COR-L47 (cell line): ENCODE measurements at regions not wholly inside any gene's neighbourhood (a gene's known extent, or its start where the extent isn't known, plus 50 kb on each side); places are given as distances from the start of the nearest gene placed in this dataset.
A peak's percentile ranks its signal among the peaks of the same experiment; 100 is the strongest.
"Not testable (repeated sequence)": the region's sequence is repeated elsewhere in the genome, so short reads cannot be mapped to it uniquely, and the experiment has no call there.

Experiments
- DNase-seq: peaks from one replicate; lab custom pipeline; 2025; lab: John Stamatoyannopoulos, UW

DNA sequence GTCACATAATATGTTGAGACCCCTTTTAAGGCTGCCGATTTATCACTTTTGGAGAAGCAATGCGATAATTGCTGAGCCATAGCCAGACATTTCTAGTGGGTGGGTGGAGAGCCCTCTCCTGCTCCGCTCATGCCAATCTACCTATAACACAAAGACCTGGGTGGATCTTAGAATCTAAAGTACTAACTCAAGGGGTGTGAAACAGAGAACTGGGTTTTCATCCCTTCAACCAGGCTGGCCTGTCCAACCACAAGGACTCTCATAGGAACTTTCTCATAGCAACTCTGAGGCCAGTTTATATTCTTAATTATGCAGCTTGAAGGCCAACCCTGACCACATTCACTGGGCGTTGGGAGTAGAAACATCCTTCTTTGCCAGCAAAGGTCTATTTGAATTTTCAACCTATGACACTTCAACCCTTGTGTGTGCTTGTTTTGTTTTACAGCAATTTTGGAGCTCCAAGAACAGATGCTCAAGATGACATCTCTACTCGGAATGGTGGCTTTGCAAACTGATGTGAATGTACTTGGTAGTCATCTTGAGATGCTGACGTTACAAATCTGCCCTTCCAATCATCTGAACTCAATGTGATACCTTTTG is 1198.2 kb upstream of the AUTS2 start:
- DNase-seq: no peak

DNA sequence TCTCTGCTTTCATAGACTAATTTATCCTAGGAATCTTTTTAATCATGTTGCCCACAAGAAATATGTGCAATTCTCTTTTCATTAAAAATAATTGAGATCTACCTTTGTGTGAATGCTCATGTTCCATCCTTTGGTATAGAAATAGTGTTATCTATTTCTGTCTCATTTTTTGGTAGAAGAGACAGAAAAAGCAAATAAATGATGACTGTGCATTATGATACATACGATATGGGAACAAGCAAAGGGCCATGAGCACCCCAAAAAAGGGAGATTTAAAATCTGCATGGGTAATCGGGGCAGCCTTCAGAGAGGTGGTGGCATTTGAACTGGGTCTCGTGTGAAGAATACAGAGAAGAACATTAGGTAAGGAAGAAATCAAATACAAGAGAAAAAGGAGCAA is 1197.5 kb upstream of the AUTS2 start:
- no peak for DNase-seq

GRCh38 chr7:68401313-68401712 is 1197.0 kb upstream of the AUTS2 start:
- DNase-seq: no peak

DNA sequence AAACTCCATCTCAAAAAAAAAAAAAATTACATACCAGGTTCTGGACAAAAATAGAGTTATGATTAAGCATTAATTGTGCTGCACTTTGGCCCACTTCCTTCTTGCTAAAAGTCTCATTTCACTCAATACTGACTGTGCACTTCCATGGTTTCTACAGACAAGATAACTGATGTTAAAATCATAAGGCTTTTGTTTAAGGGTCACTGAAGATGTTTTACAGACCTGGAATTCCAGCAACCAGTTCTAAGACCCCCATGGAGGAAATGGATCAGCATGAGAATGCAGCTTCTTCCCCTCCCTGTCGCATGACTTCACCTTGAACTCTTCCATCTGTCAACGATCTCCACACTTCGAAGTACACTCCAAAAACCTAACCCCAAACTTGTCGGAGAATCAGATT is 1191.8 kb upstream of the AUTS2 start:
- no peak for DNase-seq

DNA sequence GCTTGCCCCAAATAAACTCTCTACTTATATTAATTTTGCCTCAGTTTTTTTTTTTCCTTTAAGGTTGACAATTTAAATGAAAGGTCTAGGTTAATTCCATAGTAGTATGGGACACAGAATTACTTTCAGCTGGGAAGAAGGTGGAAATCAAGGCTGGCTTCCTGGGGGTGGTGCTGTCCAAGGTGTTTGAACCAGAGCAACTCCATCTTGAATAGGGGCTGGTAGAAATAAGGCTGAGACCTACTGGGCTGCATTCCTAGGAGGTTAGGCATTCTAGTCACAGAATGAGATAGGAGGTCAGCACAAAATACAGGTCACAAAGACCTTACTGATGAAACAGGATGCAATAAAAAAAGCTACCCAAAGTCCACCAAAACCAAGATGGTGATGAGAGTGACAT is 1190.8 kb upstream of the AUTS2 start:
- DNase-seq: no peak

DNA sequence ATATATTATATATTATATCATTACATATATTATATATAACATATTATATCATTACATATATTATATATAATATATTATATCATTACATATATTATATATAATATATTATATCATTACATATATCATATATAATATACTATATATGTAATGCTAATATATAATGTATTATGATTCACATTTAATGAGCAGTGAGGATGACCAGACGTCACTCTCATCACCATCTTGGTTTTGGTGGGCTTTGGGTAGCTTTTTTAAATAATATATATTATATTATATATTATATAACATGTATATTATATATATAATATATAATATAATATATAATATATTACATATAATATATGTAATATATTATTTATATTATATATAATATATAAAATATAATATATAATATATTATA is 1189.4 kb upstream of the AUTS2 start:
- DNase-seq: no peak

GRCh38 chr7:68409851-68410250 is 1188.4 kb upstream of the AUTS2 start:
- no peak for DNase-seq

DNA sequence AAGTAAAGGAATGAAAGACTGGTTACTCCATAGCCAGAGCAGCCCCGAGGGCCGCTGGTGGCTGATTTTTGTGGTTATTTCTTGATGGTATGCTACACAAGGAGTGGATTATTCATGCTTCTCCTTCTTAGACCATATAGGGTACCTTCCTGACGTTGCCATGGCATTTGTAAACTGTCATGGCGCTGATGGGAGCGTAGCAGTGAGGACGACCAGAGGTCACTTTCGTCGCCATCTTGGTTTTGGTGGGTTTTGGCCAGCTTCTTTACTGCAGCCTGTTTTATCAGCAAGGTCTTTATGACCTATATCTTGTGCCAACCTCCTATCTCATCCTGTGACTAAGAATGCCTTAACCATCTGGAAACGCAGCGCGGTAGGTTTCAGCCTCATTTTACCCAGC is 1187.6 kb upstream of the AUTS2 start:
- DNase-seq: not testable (repeated sequence)

- peak; percentile 27 for DNase-seq
These were observed 1186.5 kb upstream of the AUTS2 start for GRCh38 chr7:68411742-68412141.

DNA sequence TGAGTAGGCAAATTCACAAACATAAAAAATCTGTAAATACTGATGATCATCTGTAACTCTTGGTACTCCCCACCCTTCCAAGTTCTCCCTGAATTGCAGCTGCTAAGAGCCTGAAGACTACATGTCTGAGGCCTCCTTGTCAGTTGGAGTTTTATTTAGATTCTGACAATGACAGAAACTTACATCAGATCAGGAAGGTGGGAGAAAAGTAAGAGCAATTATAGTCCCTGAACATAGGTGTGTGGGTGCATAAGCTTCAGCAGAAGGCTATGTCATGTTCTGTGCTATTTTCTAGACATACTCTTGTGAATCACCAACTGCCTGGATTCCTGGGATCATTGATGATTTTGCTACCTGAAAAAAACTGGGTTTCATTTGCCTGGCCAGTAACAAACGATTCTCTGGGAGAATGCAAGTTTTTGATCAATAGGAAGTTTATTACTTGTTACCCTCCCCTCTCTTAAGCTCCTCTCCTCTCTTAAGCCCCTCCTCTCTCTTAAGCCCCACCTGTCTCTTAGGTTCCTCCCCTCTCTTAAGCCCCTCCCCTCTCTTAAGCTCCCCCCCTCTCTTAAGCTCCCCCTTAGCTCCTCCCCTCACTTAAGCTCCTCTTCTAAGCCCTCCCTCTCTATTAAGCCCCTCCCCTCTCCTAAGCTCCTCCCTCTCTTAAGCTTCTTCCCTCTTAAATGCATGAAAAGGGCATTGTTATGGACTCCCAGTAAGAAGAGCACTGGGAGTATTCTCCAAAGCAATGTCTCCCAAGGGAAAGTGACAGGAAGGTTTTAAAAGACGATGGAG is 1183.4 kb upstream of the AUTS2 start:
- no peak for DNase-seq

- DNase-seq: no peak
These were observed 1181.3 kb upstream of the AUTS2 start for GRCh38 chr7:68417002-68417401.

- DNase-seq: no peak
These were observed 1180.6 kb upstream of the AUTS2 start for GRCh38 chr7:68417659-68418058.

DNA sequence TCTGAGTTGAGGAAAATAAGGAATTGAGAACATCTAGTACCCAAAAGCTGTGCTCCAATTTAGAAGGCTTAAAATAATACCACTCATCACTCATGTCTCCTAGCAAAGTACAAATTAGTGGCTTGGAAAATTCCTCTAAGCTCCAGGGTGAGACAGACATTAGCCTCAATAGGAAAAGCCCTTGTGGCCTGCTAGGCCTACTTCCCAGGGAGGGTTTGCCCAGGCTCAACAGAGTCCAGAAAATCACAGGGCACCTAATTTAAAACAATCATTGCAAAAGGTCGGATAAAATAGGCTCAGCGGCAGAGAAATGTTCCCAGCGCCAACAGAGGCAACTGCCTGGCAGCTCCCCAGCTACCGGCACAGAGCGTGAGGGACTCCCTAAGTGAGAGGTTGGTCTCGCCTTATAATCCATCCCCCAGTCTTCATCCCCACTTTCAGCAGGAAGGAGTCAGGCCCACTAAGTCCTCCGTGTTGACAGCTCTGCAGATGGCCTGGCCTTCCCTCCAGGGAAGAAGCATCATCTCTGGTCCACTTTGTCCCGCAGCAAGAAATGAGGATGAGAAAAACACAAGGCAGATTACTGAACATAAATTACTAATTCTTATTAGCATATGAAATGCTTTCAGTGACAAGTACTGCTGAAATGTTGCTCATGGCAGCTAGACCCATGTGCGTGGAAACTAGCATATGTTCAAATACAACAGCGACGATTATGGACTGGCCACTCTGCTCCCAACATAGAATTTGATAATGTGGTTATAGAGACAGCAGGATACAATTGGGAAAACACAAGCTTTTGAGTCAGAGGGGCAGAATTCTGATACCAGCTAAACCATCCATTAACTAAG is 1177.7 kb upstream of the AUTS2 start:
- no peak for DNase-seq

DNA sequence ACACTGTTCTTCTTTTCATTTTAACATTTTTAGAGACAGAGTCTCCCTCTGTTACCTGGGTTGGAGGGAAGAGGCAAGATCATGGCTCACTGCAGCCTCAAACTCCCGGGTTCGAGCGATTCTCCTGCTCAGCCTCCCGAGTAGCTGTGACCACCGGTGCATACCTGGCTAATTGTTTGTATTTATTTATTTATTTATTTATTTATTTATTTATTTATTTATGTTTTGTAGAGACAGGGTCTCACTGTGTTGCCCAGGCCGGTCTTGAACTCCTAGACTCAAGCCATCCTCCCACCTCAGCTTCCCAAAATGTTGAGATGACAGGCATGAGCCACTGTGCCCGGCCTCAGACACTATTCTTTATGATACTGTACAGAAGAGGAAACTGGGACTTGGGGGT is 1176.6 kb upstream of the AUTS2 start:
- no peak for DNase-seq

- no peak for DNase-seq
These were observed 1176.0 kb upstream of the AUTS2 start for GRCh38 chr7:68422281-68422680.

GRCh38 chr7:68423356-68423755 is 1174.9 kb upstream of the AUTS2 start:
- DNase-seq: no peak

DNA sequence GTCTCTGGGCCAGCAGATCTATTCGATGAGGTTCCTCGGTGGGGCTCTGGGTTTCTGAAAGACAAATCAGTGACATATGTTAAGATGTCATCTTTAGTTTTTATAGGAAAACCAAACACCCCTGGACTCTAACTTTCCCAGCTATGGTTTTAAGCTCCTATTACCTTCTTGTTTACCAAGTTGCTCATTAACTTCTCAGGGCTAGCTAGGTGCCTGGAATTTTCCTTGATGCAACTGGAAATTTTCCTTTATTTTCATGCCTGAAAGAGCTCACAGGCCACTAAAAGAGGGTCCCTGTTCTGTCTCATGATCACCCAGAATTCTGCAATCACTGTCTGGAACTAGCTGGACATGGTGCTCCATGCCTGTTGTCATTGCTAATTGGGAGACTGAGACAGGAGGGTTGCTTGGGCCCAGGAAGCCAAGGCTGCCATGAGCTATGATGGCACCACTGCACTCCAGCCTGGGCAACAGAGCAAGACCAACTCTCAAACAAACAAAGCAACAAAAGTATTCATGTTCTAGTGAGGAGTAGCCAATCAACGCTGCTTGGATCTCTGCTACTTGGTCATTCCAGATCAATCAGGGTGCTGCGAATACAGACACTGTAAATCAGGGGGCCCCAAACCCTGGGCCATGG is 1173.5 kb upstream of the AUTS2 start:
- DNase-seq: no peak

DNA sequence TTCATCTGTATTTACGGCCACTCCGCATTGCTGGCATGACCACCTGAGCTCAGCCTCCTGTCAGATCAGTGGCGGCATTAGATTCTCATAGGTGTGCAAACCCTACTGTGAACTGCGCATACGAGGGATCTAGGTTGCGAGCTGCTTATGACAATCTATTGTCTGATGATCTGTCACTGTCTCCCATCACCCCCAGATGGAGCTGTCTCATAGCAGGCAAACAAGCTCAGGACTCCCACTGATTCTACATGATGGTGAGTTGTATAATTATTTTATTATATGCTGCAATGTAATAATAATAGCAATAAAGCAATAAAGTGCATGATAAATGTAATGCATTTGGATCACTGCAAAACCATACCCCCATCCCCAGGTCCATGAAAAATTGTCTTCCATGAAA is 1172.9 kb upstream of the AUTS2 start:
- no peak for DNase-seq

GRCh38 chr7:68429411-68430117 is 1168.7 kb upstream of the AUTS2 start:
- no peak for DNase-seq

DNA sequence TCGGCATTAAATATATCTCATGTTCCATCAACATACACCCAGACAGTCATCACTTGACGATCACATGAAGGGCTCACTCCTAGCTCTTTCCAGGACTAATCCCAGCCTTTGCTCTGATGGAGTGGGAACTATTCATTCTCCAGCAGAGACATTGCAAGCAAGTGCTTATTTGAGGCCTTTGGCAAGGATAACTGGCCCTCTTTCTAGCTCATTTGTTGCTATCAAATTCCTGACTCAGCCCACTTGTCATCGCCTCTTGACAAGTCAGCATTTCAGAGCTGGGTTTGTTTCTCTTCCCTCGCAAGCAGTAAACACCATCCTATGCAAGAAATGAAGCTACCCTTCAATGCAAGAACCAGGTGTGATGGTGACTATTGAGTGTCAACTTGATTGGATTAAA is 1165.7 kb upstream of the AUTS2 start:
- DNase-seq: no peak

DNA sequence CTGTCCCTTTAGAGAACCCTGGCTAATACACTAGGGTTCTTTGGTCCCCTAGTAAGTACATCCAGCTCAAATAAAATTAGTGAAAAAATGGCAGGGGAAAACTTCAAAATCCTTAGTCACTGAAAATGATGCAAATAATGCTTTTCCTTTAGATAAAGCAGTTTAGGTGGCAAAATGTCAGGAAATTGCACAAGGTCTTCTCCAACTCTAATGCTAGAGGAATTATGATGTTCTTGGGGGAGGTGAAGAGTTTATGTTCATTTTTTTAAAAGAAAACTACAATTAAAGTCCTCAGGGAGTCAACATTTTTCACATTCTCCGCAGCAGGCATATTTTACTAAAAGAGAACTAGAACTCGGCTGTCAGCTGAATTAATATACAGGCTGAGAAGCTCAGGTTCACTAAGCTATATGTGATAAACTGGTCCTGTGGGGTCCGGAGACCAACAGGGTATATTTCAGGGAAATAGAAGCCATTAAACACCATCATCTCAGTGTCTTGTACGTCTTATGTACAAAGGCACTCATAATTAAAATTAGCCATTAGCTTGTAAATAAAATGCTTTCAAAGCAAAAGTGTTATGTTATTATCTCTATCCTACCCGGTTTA is 1164.7 kb upstream of the AUTS2 start:
- no peak for DNase-seq
